ENCODE measurements at regions not wholly inside any gene's neighbourhood (a gene's known extent, or its start where the extent isn't known, plus 50 kb on each side); places are given as distances from the start of the nearest gene placed in this dataset.

GRCh38 chr6:78110641-78111040 is 457.8 kb downstream of the MEI4 start:
- no peaks in the 10 kb centered on the region for H3K27me3 ChIP-seq (ENCODE audit: control insufficient read depth, insufficient read depth, low read length)
- no peak overlapping the region for H3K9ac ChIP-seq (ENCODE audit: low read length)
- H3K36me3 ChIP-seq (ENCODE audit: control insufficient read depth, insufficient read depth, low read length) = no peaks in the 10 kb centered on the region
- no peaks in the 10 kb centered on the region for H3K4me1 ChIP-seq (ENCODE audit: control insufficient read depth, insufficient read depth, low read length)
- H3K4me3 ChIP-seq (ENCODE audit: low read length) = no peak overlapping the region
- no peak overlapping the region for H3K27ac ChIP-seq (ENCODE audit: low read depth, low read length)

- no peaks in the 10 kb centered on the region for H3K27me3 ChIP-seq (ENCODE audit: control insufficient read depth, insufficient read depth, low read length)
- no peak overlapping the region for H3K9ac ChIP-seq (ENCODE audit: low read length)
- H3K36me3 ChIP-seq (ENCODE audit: control insufficient read depth, insufficient read depth, low read length) = no peaks in the 10 kb centered on the region
- H3K4me3 ChIP-seq (ENCODE audit: low read length) = no peak overlapping the region
- H3K27ac ChIP-seq (ENCODE audit: low read depth, low read length) = no peak overlapping the region
- H3K4me1 ChIP-seq (ENCODE audit: control insufficient read depth, insufficient read depth, low read length) = no peaks in the 10 kb centered on the region
These were observed 465.1 kb downstream of the MEI4 start for GRCh38 chr6:78117966-78118365.

- Histone ChIP-seq H3K36me3 (ENCODE audit: control insufficient read depth, insufficient read depth, low read length) (no peaks in the 10 kb centered on the region), H3K27me3 (ENCODE audit: control insufficient read depth, insufficient read depth, low read length) (no peaks in the 10 kb centered on the region), H3K9ac (ENCODE audit: low read length) (no peak overlapping the region), H3K4me1 (ENCODE audit: control insufficient read depth, insufficient read depth, low read length) (no peaks in the 10 kb centered on the region), H3K27ac (ENCODE audit: low read depth, low read length) (no peak overlapping the region), H3K4me3 (ENCODE audit: low read length) (no peak overlapping the region)
These were observed 478.7 kb downstream of the MEI4 start for GRCh38 chr6:78131521-78131920.

- no peak overlapping the region for H3K9ac ChIP-seq (ENCODE audit: low read length)
- H3K27me3 ChIP-seq (ENCODE audit: control insufficient read depth, insufficient read depth, low read length) = no peaks in the 10 kb centered on the region
- H3K4me1 ChIP-seq (ENCODE audit: control insufficient read depth, insufficient read depth, low read length) = no peaks in the 10 kb centered on the region
- H3K27ac ChIP-seq (ENCODE audit: low read depth, low read length) = no peak overlapping the region
- H3K4me3 ChIP-seq (ENCODE audit: low read length) = no peak overlapping the region
- no peaks in the 10 kb centered on the region for H3K36me3 ChIP-seq (ENCODE audit: control insufficient read depth, insufficient read depth, low read length)
These were observed 480.0 kb downstream of the MEI4 start for GRCh38 chr6:78132671-78133410.

- no peak overlapping the region for H3K27ac ChIP-seq (ENCODE audit: low read depth, low read length)
These were observed 497.6 kb downstream of the MEI4 start for GRCh38 chr6:78150425-78150824.

GRCh38 chr6:78153976-78154375 is 501.1 kb downstream of the MEI4 start:
- H3K9ac ChIP-seq (ENCODE audit: low read length) = no peak overlapping the region
- no peaks in the 10 kb centered on the region for H3K4me1 ChIP-seq (ENCODE audit: control insufficient read depth, insufficient read depth, low read length)
- H3K36me3 ChIP-seq (ENCODE audit: control insufficient read depth, insufficient read depth, low read length) = no peaks in the 10 kb centered on the region
- H3K27ac ChIP-seq (ENCODE audit: low read depth, low read length) = no peak overlapping the region
- H3K27me3 ChIP-seq (ENCODE audit: control insufficient read depth, insufficient read depth, low read length) = no peaks in the 10 kb centered on the region
- H3K4me3 ChIP-seq (ENCODE audit: low read length) = no peak overlapping the region

More at GRCh38 chr6:78150425-78150824, 497.6 kb downstream of the MEI4 start:
- H3K36me3 ChIP-seq (ENCODE audit: control insufficient read depth, insufficient read depth, low read length) = no peaks in the 10 kb centered on the region
- H3K27me3 ChIP-seq (ENCODE audit: control insufficient read depth, insufficient read depth, low read length) = no peaks in the 10 kb centered on the region
- no peak overlapping the region for H3K9ac ChIP-seq (ENCODE audit: low read length)
- H3K4me1 ChIP-seq (ENCODE audit: control insufficient read depth, insufficient read depth, low read length) = no peaks in the 10 kb centered on the region
- H3K4me3 ChIP-seq (ENCODE audit: low read length) = no peak overlapping the region

- Histone ChIP-seq H3K27ac (ENCODE audit: low read depth, low read length) (no peak overlapping the region), H3K4me3 (ENCODE audit: low read length) (no peak overlapping the region), H3K4me1 (ENCODE audit: control insufficient read depth, insufficient read depth, low read length) (no peaks in the 10 kb centered on the region), H3K9ac (ENCODE audit: low read length) (no peak overlapping the region), H3K36me3 (ENCODE audit: control insufficient read depth, insufficient read depth, low read length) (no peaks in the 10 kb centered on the region), H3K27me3 (ENCODE audit: control insufficient read depth, insufficient read depth, low read length) (no peaks in the 10 kb centered on the region)
These were observed 504.8 kb downstream of the MEI4 start for GRCh38 chr6:78157606-78158005.

GRCh38 chr6:78188891-78189290 is 536.1 kb downstream of the MEI4 start:
- Histone ChIP-seq H3K4me3 (ENCODE audit: low read length) (no peak overlapping the region), H3K4me1 (ENCODE audit: control insufficient read depth, insufficient read depth, low read length) (no peaks in the 10 kb centered on the region), H3K27me3 (ENCODE audit: control insufficient read depth, insufficient read depth, low read length) (no peaks in the 10 kb centered on the region), H3K27ac (ENCODE audit: low read depth, low read length) (no peak overlapping the region), H3K9ac (ENCODE audit: low read length) (no peak overlapping the region), H3K36me3 (ENCODE audit: control insufficient read depth, insufficient read depth, low read length) (no peaks in the 10 kb centered on the region)

- Histone ChIP-seq H3K36me3 (ENCODE audit: control insufficient read depth, insufficient read depth, low read length) (no peaks in the 10 kb centered on the region), H3K27ac (ENCODE audit: low read depth, low read length) (no peak overlapping the region), H3K9ac (ENCODE audit: low read length) (no peak overlapping the region), H3K4me1 (ENCODE audit: control insufficient read depth, insufficient read depth, low read length) (no peaks in the 10 kb centered on the region), H3K4me3 (ENCODE audit: low read length) (no peak overlapping the region), H3K27me3 (ENCODE audit: control insufficient read depth, insufficient read depth, low read length) (no peaks in the 10 kb centered on the region)
These were observed 539.2 kb downstream of the MEI4 start for GRCh38 chr6:78192057-78192456.

- H3K27me3 ChIP-seq (ENCODE audit: control insufficient read depth, insufficient read depth, low read length) = no peaks in the 10 kb centered on the region
- no peak overlapping the region for H3K27ac ChIP-seq (ENCODE audit: low read depth, low read length)
- H3K4me3 ChIP-seq (ENCODE audit: low read length) = no peak overlapping the region
- H3K4me1 ChIP-seq (ENCODE audit: control insufficient read depth, insufficient read depth, low read length) = no peaks in the 10 kb centered on the region
- no peaks in the 10 kb centered on the region for H3K36me3 ChIP-seq (ENCODE audit: control insufficient read depth, insufficient read depth, low read length)
- H3K9ac ChIP-seq (ENCODE audit: low read length) = no peak overlapping the region
These were observed 546.2 kb downstream of the MEI4 start for GRCh38 chr6:78199044-78199443.

- H3K27ac ChIP-seq (ENCODE audit: low read depth, low read length) = no peak overlapping the region
- no peaks in the 10 kb centered on the region for H3K4me1 ChIP-seq (ENCODE audit: control insufficient read depth, insufficient read depth, low read length)
- no peak overlapping the region for H3K4me3 ChIP-seq (ENCODE audit: low read length)
- no peak overlapping the region for H3K9ac ChIP-seq (ENCODE audit: low read length)
- no peaks in the 10 kb centered on the region for H3K36me3 ChIP-seq (ENCODE audit: control insufficient read depth, insufficient read depth, low read length)
- H3K27me3 ChIP-seq (ENCODE audit: control insufficient read depth, insufficient read depth, low read length) = no peaks in the 10 kb centered on the region
These were observed 569.4 kb downstream of the MEI4 start for GRCh38 chr6:78222226-78222625.

- Histone ChIP-seq H3K36me3 (ENCODE audit: control insufficient read depth, insufficient read depth, low read length) (no peaks in the 10 kb centered on the region), H3K4me1 (ENCODE audit: control insufficient read depth, insufficient read depth, low read length) (no peaks in the 10 kb centered on the region), H3K27me3 (ENCODE audit: control insufficient read depth, insufficient read depth, low read length) (no peaks in the 10 kb centered on the region), H3K27ac (ENCODE audit: low read depth, low read length) (no peak overlapping the region), H3K9ac (ENCODE audit: low read length) (no peak overlapping the region), H3K4me3 (ENCODE audit: low read length) (no peak overlapping the region)
These were observed 578.2 kb downstream of the MEI4 start for GRCh38 chr6:78231002-78231401.

- H3K4me3 ChIP-seq (ENCODE audit: low read length) = no peak overlapping the region
- no peaks in the 10 kb centered on the region for H3K36me3 ChIP-seq (ENCODE audit: control insufficient read depth, insufficient read depth, low read length)
- H3K27ac ChIP-seq (ENCODE audit: low read depth, low read length) = no peak overlapping the region
- no peak overlapping the region for H3K9ac ChIP-seq (ENCODE audit: low read length)
- no peaks in the 10 kb centered on the region for H3K4me1 ChIP-seq (ENCODE audit: control insufficient read depth, insufficient read depth, low read length)
- H3K27me3 ChIP-seq (ENCODE audit: control insufficient read depth, insufficient read depth, low read length) = no peaks in the 10 kb centered on the region
These were observed 590.7 kb downstream of the MEI4 start for GRCh38 chr6:78243519-78243918.
